Renal cortical epithelial cell (primary cell): ENCODE measurements at regions not wholly inside any gene's neighbourhood (a gene's known extent, or its start where the extent isn't known, plus 50 kb on each side); places are given as distances from the start of the nearest gene placed in this dataset.

ENCODE experiments used
- DNase-seq: peaks from one replicate; pipeline ENCODE4 v3.0.0-alpha.2; 2011; ENCODE audit warnings: low read depth

DNA sequence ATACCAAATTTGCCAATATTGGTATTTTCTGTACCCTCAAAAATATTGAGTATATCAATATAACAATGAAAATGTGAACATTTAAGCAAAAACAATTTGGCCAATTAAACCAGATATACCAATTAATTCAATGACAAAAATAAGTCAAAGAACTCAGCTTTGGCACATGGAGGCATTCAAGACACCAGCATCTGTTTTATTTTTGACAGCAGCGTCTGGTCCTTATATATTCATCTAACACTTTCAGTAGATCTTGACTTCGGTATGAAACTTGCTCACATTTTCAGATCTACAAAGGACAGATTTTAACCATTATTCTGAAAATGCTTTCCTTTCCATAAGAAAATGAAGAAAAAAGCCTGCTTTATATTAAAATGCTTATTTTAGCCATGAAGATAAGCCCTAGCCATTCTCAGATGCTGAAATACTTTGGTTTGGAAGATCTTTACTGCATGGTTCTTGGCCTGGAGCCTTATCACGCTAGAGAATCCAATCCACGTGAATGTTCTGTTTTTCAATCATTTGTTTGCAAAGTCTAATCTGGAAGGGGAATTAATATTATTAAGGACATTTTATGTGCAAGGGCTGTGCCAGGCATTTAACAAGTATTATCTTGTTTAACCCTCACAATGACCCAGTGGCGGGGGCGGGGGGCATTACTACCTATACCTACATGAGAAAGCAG lies 132.2 kb downstream of the DLEU7 start:
- DNase-seq: no peak

- no peak for DNase-seq
These were observed 131.5 kb downstream of the DLEU7 start for GRCh38 chr13:50711996-50712395.

- no peak for DNase-seq
These were observed 131.0 kb downstream of the DLEU7 start for GRCh38 chr13:50712456-50712855.

- DNase-seq: no peak
These were observed 130.6 kb downstream of the DLEU7 start for GRCh38 chr13:50712881-50713280.

DNA sequence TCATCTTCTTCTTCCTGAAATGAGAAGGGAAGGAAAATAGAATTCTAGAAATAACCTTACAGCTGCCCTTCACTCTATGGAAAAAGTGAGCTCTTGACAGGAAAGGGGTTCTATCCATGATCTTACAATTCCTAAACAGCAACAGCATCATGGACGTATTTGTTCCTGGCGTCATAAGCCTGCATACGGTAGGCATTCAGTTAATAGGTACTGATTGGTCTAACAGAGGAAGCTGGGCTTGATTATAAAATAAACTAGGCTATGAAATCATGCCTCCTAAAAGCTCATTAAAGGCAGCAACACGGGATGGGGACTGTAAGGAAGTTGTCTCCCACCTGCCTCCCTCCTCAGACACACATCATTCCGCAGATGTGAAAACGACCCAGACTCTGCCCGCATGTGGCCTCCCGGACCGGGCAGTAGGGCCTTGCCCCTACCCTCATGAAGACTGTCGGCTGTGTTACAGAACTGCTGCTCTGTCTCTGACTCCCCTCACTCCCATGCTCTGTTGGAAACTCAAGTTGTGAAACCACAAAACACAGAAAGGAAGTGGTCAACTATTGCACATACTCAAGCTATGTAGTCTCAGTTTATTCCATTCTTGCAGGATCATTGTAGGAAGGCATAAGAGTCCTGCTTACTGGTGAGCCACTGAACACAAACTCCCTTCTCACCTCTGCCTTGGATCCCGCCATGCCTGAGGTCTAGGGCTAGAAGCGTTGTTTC lies 129.8 kb downstream of the DLEU7 start:
- peak; percentile 85 for DNase-seq

DNA sequence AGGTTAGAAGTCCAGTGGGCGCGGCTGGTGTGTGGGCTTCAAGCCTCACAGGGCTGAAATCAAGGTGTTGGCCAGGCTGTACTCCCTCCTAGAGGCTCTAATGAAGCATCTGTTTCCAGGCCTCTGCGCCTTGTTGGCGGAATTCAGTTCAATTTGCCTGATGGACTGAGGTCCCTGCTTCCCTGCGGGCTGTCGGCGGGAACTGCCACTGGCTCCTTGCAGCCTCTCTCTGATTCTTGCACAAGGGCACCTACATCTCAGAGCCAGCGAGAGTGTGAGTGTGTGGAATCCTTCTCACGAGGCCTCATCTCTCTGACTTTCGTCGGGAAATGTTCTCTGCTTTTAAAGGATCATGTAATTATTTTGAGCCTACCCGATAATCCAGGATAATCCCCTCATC lies 128.6 kb downstream of the DLEU7 start:
- DNase-seq: no peak

DNA sequence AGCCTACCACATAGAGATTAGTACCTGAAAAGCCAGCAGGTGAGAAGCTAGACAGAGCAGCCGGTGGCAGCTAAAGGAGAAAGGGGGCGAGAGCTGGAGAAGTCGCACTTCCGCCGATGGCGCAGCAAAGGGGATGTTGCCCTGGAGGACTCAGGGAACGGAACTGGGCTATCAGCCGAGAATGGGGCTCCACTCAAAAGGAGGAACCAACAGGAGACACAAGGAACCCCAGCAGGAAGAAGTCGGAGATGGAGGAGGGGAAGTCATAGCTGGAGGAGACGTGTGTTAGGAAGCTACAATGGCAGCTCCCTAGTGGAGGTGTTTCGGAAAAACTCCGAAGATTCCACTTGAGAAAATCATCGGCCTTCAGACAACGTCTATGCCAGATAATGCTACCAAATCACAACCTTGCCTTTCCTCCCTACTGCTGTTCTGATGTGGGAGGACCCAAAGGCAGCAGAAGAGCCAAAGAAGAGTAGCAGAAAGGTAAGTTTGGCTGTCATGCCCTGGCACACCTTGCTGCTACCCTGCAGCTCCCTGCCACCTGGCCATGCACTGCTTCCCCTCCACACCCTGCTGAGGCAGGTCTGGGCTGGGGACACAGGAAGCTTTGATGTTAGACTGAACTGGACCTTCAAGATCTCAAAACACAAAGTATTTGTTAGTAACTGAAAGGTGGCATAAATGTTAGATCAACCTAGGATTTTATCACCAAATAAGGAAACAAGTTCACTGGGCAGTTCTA lies 127.9 kb downstream of the DLEU7 start:
- DNase-seq: no peak

DNA sequence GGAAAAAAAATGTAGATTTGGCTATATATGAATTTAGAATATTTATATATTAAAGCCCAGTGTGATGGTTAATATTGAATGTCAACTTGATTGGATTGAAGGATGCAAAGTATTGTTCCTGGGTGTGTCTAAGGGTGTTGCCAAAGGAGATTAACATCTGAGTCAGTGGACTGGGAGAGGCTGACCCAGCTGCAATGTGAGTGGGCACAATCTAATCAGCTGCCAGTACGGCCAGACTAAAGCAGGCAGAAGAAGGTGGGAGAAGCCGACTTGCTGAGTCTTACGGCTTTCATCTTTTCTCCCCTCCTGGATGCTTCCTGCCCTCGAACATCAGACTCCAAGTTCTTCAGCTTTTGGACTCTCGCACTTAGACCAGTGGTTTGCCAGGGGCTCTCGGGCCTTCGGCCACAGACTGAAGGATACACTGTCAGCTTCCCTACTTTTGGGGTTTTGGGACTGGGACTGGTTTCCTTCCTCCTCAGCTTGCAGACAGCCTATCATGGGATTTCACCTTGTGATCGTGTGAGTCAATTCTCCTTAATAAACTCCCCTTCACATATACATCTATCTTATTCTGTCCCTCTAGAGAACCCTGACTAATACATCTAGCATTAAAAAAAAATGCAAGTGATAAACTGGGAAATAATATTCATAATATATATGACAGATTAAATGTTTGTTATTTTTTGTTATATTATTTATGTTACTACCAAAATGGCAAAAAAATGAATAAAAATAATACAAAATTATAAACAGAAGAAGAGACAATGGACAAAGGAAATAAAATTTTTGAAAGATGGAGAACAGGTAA lies 122.4 kb downstream of the DLEU7 start:
- no peak for DNase-seq

- DNase-seq: no peak
These were observed 121.9 kb downstream of the DLEU7 start for GRCh38 chr13:50721672-50721992.

GRCh38 chr13:50722440-50723125 lies 120.9 kb downstream of the DLEU7 start:
- DNase-seq: peak; percentile 13

DNA sequence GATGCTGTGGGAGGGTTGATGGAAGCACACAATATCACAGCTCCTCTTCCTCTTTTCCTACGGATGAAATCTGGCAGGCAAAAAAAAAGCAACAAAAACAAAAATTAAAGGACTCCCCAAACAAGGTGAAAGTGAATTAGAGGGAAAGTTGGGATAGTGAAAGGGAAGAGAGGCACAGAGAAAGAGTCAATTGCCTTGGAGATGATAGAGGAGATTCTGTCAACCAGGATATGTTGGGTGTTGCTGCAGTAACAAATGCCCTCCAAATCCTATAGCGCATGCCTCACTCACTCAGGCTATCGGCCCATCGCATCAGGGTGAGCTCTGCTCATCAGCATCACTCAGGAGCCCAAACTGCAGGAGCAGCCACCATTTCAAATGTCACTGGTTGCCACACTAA lies 119.1 kb downstream of the DLEU7 start:
- DNase-seq: no peak

GRCh38 chr13:50724913-50725312 lies 118.6 kb downstream of the DLEU7 start:
- no peak for DNase-seq

DNA sequence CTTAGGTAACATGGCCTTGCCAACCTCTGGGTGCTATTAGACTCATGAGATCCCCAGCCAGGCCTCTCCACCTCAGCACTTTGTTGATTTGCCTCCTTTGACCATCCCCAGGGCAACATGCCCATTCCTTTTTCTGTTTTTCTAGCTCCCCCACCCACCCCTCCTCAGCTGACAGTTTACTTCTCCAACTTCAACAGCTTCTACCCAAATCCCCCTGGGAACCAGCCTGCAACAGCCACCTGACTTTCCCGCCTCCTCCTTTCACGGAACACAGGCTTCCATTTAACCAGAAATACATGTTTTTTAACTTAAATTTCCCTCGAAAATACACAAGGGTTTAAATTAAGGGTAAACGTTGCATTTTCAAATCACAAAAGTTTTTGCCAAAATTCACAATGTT lies 117.3 kb downstream of the DLEU7 start:
- no peak for DNase-seq

DNA sequence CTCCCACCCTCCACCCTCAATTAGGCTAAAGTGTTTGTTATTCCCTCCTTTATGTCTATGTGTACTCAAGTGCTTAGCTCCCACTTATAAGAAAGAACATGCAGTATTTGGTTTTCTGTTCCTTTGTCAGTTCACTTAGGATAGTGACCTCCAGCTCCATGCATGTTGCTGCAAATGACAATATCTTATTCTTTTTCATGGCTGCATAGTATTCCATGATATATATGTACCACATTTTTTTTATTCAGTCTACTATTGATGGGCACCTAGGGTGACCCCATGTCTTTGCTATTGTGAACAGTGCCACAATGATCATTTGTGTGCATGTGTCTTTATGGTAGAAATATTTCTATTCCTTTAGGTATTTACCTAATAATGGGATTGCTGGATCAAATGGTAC lies 114.3 kb downstream of the DLEU7 start:
- DNase-seq: no peak

DNA sequence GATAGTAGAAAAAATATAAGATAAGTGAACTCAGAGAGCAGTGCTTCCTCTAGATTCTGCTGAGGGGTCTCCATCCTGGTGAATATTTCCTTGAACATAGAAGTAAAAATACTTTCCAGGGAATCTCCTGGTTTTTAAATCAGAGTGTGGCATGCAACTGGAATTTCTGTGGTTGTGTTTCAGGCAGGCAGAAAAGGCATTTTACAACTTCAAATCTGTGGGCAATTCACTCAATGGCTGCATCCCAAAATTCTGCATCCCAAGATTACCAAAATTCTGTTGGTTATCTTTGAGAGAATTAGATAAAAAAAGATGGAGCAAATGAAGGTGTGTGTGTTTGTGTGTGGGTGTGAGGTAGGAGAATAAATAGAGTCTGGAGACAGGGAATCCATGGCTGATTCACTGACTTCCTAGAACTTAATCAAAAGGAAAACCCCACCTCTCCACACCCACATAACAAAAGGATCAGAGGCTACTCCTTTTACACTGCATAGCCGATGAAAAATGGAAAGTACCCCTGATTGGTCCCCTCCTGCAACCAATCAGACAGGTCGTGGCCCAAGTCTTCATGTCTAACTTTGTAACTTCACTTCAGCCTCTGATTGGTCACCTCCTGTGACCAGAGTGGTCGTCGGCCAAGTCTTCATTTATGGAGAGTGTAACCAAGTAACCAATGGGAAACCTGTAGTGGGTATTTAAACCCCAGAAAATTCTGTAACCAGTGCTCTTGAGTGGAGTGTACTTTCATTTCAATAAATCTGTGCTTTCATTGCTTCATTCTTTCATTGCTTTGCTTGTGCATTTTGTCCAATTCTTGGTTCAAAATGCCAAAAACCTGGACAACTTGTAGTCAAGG lies 112.8 kb downstream of the DLEU7 start:
- DNase-seq: no peak

GRCh38 chr13:50731400-50731799 lies 112.1 kb downstream of the DLEU7 start:
- DNase-seq: peak; percentile 71

DNA sequence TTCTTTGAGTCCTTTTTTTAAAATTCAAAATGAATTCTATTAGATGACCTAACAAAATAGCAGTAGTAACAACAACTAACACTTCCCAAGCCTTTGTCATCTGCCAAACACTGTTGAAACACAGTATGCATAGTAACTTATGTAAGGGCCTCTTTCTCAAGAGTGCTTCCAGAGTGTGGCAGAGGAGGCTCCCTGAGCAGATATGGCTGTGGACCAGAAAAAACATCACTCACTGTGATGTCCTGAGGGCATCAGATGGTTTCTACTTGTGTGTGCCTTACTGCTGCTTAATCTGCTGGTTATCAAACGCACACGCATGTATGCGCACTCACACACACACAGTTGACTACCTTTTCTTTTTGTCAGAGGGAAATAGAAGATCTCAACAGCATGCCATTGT lies 110.8 kb downstream of the DLEU7 start:
- DNase-seq: peak; percentile 36

DNA sequence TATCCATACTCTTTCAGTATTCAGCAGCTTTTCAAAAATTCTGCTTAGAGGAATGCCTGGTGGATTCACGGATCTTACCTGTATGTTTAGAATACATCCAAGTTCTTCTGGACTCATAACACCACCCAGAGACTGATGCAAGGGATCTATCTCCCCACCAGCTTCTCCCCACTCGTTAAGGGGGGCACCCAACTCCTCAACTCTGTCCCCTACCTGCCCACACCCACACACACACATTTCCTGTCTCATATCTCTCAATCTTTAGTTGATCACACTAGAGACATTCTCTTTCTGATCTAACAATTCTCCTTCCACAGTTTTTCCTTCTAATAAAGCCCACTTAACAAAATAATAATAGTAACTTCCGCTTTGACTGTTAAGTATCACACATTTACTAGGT lies 110.1 kb downstream of the DLEU7 start:
- no peak for DNase-seq

- peak; percentile 15 for DNase-seq
These were observed 108.4 kb downstream of the DLEU7 start for GRCh38 chr13:50735071-50735470.

GRCh38 chr13:50740052-50740741 lies 103.3 kb downstream of the DLEU7 start:
- DNase-seq: no peak
